ENCODE measurements at regions not wholly inside any gene's neighbourhood (a gene's known extent, or its start where the extent isn't known, plus 50 kb on each side); places are given as distances from the start of the nearest gene placed in this dataset.
"Not testable (repeated sequence)": the region's sequence is repeated elsewhere in the genome, so short reads cannot be mapped to it uniquely, and the experiment has no call there.

DNA sequence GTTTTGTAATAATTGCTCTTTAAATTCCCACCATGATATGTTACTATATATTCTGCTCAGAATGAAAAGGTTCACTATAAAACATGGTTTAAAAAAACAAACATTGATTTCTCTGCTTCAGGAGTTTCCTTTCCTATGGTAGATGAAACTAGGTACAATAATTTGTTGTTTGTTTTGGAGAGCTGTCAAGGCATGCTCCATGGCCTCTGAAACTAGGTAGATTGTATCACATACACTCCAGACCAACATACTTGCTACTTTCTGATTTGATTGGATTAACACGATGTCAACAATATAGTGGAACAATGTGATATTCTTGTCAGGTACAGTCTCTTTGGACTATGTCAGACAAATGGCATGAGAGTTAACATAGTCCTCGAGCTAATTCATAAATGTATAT is 452.7 kb upstream of the CDH9 start:
- DNase-seq = no peak

DNA sequence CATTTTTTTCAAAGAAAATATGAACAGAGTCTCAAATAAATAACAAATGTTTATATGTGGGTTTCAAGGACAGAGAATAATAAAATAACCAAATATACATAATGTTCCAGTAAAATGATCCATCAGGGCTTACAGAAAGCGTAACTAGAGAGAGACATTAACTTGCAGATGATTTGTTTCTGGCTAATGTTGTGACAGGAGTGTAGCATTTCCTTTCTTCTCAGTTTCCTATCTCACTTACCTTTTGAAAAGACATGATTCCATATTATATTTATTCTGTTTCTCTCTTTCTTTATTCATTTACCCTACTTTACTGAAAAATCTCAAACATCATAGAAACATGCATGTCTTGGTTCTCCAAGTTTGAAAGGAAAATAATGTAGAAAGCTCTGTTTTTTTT is 451.3 kb upstream of the CDH9 start:
- DNase-seq = no peak

DNA sequence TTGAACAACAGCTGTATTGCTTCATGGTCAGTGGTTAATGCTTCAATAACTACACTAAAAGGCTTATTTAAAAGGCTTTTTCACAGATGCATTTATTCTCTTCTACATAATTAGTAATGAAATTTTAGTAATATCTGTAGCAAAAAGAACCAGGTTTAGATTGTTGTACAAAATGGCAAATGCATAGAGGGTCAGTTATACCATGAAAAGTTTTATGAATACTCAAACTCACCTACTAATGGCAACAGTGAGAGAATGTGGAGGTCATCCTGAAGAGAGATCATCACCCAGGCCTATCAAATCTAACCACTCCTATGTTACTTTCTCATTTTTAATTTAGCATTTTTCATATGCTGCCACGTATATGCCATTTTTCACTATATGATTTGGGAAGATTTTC is 444.3 kb upstream of the CDH9 start:
- no peak for DNase-seq

DNA sequence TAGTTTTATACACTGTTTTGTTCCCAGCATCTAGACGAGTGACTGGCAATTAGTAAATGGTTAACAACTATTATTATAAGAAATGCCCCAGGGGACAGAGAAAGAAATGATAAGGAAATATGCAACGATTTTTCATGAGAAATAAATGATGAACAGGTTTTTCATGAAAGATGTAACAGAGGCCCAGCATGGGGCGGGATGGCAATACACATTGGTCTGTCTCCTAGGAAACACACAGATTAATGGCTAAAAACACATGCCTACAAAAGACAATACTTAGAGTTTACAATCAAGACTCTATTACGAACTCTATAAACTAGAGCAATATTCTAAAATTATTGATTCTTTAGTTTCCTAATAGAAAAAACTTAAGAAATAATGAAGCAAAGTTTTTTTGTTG is 441.5 kb upstream of the CDH9 start:
- no peak for DNase-seq

DNA sequence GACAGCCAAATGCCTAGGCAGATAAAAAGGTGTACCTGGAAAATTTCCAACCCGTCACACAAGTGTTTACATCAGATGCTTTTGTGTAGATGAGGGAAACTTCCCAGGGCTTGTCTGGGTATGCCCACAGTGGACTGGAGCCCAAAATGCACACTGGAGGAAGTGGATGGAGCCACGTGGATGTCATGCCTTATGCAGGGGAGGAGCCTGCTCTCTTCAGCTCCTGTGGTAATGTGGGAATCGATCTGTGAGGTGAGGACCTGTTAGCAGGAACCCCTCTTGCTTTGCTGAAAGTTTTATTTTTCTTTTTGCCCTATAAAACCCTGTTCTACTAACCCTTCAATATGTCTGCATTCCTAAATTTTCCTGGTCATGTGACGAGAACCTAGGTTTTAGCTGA is 439.2 kb upstream of the CDH9 start:
- DNase-seq = no peak

DNA sequence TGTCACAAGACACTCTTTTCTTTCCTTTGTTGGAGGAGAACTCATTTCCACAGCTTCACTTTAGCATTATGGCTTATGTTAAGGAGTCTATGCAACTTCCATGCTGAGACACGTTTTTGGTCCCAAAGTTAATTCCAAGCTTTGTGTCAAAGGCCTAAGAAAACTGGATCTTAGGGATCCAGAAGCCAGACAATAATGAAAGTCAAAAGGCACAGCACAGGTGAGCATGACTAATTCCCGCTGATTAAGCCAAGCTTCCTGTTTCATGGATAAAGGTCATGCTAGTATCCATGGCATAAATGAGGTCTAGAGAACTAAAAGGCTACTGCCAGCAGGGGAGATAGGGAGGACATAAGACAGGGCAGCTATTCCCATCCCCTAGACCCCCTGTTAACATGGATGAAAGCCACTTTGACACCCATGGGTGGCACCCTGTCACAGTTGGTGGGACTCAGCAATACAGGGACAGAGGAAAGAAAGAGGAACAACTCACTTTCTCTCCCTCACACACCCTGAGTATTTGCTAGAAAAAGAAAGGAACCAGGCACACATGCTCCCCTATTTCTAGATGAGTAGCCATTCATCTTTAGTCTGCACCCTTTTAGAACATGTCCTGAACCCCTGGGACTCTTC is 438.1 kb upstream of the CDH9 start:
- no peak for DNase-seq

DNA sequence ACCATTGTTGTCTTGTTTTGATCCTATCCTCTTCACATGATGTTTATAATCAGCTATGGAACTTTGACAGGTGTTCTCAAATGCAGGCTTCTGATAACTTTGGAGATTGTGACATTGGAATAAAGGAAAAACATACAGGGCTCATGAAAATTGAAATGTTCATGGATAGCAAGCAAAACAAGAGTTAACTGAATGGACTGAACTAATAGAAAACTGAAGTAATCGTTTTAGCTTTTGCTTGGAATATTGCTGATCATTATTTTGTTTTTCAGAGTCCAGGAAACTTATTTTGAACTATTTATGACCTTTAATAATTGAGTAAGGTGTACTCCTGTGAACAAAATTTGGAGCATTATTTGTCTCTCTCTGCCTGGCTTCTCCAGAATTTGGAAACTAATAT is 436.7 kb upstream of the CDH9 start:
- no peak for DNase-seq

DNA sequence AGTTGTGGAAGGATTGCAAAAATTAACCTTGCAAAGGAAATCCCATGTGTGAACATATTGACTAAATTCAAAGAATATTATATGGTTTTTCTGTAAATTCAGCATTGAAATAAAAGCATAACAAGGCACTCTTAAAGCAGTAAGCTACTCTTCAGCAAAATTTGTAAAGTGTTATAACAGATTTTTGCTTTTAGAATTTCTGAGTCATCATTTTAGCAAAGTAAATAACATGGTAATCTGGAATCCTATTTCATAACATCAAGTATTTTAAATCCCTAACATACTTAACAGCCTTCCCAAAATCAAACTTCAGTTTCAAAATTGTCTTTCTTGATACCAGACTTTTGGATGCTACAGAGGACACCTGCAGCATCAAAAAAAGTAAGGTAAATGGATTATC is 436.0 kb upstream of the CDH9 start:
- DNase-seq = no peak

DNA sequence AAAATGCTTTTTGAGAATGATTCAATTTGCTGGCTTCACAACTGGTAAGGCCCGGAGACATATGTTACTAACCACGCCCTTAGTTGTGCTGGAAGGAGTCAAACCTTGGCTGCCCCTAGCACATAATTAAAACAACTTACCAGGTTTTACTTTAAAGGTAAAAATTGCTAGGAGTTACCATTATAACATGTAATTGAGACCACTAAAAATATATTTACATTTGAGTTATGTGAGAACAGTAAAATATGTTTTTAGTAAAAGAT is 435.6 kb upstream of the CDH9 start:
- DNase-seq = no peak

DNA sequence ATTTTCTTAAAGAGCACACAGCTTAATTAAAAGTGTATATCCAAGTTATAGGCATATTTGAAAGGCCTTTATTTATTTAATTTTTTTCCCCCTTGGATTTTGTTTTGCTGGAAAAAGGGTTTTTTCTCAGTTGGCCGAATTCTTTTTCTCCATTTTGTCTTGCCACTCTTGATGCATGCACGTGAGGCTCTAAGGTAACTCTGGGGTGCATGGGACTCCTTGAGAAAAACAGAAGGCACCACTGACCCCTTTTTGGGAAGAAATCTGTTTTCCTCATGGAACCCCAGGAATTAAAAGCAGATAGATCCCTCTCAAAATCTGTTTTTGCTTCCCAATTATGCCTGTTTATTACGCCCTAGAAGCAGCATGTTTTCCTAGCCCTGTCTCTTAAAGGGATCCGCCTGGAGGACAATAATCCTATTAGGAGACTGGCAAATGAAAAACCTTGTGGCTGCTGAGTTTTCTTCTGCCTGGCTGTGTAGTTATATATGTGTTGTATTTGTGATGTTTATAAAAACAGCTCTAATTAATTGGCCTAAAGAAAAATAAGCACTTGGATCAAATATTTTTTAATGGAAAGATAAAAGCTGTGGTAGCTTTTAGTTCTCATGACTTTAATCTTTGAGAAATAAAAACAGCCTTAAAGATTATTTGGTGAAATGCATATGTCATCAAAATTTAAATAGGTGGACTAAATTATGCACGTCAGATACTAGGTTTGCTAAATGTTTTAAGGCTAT is 435.1 kb upstream of the CDH9 start:
- DNase-seq = no peak

DNA sequence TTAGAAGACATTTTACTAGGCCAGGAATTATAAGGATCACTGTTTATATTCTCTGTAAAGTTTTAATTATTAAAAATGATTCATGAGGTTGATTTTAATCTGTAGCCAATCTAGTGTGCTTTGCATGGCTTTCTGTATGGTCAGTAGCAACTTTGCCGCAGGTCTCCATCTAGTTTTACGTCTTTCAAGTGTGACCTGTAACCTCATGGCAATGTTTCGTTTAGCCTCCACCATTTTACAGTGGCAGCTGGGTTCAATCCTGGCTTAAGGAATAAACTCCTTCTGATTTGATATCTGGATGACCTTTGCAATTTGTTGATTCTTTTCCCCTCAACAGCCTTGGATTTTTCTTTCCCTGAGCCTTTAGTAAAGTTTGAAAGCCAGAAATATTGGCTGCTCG is 434.5 kb upstream of the CDH9 start:
- DNase-seq = no peak

DNA sequence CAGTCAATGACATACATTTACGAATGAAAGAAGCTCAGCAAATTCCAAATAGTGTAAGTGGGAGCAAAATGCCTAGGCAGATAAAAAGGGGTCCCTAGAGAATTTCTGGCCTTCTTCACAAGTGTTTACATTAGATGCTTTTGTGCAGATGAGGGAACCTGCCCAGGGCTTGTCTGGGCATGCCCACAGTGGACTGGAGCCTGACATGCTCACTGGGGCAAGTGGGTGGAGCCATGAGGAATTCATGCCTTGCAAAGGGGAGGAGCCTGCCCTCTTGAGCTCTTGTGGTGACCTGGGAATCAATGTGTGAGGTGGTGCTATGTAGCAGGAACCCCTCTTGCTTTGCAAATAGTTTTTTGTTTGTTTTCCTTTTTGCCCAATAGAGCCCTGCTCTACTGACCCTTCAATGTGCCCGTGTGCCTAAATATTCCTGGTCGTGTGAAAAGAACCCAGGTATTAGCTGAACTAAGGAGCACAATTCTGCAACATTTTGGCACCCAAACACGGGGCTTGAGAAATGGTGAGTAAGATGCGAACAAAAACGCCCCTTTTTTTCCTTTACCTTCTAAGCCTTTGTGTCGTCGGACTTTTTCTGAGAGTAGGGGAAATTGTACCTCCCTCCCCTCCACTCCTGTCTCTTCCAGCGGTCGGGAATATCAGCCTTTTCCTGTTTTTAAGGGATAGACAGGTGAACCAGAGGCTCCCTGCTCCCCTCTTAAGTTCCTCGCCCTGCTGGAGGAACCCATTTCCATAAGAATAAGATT is 433.8 kb upstream of the CDH9 start:
- no peak for DNase-seq

DNA sequence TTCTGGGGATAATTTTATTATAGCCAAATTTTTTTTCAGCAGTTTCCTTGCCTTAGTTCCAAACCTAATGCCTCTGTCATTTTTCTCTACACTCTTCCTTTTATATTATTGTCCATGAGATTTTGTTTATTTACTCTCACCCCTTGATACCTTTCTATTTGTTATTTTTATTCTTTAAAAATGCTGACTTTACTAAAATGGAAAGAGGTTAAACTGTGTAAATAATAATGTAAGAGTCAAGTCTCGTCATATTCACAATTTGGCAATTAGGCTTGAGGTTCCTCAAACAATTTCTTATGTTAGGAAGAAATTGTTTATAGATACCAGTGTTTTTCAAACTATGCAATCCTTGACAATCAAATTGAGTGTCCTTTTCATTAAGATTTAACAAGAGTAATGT is 428.6 kb upstream of the CDH9 start:
- no peak for DNase-seq

DNA sequence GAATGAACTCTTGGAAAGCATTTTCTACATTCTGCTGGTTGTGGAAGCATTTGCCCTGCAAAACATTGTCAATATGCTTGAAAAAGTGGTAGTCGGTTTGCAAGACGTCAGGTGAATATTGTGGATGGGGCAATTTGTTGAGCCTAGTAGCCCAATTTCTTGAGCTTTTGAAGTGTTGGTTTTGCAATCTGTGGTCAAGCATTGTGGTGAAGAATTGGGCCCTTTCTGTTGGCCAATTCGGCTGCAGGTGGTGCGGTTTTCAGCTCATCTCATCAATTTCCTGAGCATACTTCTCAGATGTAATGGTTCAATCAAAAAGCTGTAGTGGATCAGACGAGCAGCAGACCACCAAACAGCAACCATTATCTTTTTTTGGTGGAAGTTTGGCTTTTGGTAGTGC is 426.8 kb upstream of the CDH9 start:
- no peak for DNase-seq

DNA sequence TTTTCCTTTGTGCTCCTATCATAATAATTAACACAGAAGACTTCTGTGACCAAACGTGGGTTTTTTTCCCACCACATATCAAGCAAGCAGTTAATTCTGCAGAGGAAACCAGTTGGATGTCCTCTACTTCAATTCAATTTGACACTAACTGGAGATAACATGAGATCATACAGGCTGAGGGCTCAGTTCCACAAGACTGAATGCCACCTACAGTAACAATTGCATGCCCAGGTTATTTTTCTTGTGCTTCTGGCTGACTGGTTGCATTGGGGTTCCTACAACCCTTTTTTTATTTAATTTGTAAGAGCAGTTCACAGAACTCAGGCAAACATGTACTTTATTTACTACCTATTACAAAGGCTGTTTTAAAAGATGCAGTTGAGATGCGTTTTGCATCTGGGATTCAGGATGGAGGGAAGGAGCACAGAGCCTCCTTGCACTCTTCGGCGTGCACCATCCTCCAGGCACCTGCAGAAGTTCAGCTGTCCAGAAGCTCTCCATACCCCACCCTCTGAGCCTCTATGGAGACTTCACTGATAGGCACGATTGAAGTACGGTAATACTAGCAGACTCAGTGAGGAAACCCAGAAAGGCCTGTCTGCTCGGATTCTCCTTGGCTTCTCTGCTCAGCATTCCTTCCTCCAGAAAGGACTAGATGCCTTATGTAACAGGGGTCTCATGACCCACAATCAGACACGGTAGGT is 425.2 kb upstream of the CDH9 start:
- no peak for DNase-seq

DNA sequence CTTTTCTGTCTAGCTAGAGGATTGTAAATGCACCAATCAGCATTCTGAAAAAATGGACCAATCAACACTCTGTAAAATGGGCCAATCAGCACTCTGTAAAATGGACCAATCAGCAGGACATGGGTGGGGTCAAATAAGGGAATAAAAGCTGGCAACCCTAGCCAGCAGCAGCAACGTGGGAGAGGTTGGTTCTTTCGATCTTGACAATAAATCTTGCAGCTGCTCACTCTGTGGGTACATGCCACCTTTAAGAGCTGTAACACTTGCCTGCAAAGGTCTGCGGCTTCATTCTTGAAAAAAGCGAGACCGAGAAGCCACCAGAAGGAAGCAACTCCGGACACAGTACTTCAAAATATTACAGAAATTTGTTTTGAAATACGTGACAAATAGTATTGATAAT is 424.6 kb upstream of the CDH9 start:
- no peak for DNase-seq

DNA sequence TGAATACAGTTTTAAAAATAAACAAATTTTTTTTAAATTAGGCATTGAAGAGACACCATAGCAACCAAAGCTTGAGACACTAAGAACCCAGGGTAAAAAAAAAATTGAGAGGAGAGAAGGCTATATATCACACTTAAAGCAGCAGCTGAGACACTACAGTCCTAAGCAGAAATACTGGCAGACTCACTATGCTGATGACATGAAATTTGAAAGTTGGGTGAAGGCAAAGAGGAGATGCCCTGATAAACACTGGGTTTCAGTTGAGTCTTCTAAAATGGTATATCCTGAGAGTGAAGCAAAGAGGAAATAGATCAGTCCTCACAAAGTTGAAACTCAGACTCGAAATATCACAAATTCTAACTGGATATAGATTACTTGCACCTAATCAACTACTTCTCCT is 419.9 kb upstream of the CDH9 start:
- no peak for DNase-seq

DNA sequence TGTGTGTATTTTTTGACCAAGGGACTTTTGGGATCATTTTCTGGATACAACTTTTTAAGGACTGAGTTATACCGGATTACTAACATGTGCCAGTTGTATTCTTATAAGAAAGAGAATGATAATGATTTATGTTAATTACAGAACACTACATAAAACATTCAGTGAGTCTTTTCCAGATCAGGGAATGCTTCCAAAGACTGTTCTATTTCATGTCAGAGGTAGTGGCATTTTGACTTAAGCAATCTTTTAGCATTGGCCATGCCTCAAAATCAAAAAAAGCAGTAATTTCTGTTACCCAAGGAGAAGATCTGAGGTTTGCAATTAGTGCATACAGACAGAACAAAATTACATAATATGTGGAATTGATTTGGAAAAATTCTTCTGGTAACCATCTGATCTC is 413.0 kb upstream of the CDH9 start:
- DNase-seq = no peak

DNA sequence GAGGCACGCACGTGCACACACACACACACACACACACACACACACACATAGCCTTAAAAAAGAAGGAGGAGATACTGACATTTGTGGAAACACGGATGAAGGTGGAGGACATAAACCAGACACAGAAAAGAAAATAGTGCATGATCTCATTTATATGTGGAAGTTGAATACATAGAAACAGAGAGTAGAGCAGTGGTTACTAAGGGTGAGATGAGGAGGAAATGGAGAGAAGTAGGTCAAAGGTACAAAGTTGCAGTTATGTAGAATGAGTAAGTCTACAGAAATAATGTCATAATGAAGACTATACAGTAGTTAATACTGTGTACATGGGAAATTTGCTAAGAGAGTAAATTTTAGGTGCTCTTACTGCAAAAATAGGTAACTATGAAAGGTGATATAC is 412.2 kb upstream of the CDH9 start:
- no peak for DNase-seq

DNA sequence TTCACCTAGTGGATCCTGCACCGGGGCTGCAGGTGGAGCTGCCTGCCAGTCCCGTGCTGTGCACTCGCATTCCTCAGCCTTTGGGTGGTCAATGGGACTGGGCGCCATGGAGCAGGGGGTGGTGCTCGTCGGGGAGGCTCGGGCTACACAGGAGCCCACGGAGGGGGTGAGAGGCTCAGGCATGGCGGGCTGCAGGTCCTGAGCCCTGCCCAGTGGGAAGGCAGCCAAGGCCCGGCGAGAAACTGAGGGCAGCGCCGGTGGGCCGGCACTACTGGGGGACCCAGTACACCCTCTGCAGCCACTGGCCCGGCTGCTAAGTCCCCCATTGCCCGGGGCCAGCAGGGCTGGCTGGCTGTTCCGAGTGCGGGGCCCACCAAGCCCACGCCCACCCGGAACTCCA is 401.0 kb upstream of the CDH9 start:
- not testable (repeated sequence) for DNase-seq

DNA sequence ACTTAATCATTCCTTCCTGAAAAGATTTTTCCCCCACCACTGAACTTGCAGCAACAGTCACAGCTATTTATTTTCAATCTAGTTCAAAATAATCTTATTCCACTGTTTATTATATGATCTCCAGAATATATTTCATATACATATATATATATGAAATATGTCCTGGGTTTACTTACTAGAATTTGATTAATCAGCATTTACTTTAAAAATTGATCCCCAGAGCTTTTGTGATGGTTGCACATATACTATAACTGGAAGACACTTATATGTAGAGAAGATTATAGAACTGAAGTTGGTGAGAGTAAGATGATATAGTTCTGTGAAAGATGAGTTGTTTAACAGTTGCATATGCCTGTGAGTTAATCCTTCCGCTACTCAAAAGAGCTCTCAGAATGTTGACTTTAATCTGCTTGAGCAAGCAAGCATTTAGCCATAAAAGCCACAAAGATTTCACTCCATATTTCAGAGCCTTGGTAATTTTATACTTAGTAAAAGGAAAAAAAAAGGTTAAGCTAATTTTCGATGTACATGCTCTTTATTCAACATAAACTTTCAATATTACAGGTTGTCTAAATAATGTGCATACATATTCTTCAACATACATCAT is 399.3 kb upstream of the CDH9 start:
- no peak for DNase-seq

DNA sequence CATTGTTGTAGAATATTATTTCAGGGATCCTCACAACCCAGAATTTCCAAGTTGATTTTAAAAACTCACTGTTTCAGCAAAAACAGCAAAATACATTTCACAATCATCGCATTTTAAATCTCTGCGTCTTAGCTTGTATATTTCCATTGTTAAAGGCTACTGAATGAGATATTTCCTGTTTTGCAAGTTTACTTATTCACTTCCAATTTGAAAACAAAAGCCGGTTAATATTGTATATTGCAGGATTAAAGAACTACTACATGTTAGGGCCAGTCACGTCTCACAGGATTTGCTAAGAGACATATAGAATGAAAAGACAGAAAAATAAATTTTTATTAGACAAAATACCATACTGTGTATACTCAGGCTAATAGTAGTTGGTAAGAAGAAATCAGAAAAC is 395.9 kb upstream of the CDH9 start:
- no peak for DNase-seq

DNA sequence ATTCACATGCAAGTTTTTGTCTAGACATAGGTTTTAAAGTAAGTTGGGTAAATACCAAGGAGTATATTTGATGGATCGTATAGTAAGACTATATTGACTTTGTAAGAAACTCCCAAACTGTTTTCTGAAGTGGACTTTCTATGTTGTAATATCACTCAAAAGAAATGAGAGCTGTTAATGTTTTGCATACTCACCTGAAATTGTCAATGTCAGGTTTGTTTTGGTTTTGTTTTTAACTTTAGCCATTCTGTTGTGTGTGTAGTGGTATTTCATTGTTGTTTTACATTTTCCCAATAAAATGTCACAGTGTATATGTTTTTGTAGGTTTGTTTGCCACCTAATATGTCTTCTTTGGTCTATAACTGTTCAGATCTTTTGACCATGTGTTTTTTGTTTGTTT is 375.7 kb upstream of the CDH9 start:
- DNase-seq = no peak

DNA sequence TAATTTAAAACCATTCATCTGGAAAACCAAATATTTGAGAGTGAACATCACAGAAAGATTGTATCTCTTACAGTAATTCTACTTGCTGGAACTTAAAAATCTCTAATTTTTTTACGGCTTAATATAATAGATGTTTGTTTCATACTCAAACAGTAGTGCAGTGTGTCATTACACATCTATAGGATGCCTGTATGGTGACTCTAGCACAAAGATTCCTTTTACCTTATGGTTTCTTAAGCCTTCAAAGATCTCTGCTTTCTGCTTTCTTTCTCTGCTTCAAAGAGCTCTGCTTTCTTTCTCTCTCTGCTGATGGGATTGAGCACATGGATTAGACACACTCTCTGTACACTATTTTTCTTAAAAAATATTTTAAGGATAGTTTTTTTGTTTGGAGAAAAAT is 374.0 kb upstream of the CDH9 start:
- DNase-seq = no peak
